HT1080 (cell line): ENCODE measurements at regions not wholly inside any gene's neighbourhood (a gene's known extent, or its start where the extent isn't known, plus 50 kb on each side); places are given as distances from the start of the nearest gene placed in this dataset.

Experiments
- DNase-seq: peaks from one replicate; pipeline ENCODE4 v3.0.0-alpha.2; 2015; ENCODE audit warnings: low read depth

DNA sequence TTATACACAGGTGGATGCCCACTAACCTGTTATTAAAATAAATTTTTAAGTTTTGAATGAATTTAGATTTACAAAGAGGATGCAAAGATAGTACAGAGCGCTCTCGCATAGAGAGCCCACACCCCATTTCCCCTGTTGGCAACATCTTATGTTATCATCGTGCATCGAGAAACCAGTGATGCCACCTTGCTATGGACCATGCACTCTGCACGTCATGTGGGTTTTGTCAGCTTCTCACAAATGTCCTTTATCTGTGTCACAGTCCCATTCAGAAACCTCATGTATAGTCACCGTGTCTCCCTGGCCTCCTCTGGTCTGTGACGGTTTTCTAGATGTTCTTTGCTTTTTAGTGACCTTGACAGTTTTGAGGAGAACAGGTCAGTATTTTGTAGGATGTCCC lies 60.0 kb downstream of the ING1 start:
- DNase-seq, result no peak

DNA sequence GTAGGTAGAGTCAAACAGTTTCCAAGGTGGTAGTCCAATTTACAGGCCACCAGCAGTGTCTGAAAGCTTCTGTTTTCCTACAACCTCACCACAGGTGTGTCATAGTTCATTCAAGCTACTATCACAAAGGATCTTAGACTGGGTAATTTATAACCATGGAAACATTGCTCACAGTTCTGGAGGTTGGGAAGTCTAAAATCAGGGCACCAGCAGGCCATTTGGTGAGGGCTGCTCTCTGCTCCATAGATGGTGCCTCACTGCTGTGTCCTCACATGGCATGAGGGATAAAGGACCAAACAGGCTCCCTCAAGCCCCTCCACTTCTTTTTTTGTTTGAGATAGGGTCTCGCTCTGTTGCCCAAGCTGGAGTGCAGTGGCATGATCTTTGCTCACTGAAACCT lies 60.6 kb downstream of the ING1 start:
- DNase-seq, result no peak

DNA sequence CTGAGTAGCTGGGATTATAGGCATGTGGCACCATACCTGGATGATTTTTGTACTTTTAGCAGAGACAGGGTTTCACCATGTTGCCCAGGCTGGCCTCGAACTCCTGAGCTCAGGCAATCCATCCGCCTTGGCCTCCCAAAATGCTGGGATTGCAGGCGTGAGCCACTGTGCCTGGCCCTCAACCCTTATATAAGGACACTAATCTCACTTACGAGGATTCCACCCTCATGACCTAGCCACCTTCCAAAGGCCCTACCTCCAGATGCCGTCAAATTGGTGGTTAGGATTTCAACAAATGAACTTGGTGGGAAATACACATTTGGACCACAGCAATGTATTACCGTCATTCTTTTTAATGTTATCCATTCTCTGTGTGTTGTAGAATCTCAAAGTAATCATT lies 61.0 kb downstream of the ING1 start:
- DNase-seq, result no peak

DNA sequence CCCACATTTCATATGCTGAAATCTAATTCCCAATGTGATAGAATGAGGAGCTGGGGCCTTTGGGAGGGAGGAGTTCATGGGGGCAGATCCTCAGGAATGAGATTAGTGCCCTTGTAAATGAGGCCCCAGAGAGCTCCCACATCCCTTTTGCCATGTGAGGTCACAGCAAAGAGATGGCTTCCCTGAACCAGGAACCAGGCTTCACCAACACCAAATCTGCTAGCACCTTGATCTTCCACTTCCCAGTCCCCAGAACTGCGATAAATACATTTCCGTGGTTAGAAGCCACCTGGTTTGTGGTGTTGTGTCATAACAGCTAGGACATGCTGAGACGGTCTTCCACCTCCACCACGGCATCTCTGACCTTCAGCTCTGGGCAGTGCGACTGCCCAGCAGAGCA lies 62.1 kb downstream of the ING1 start:
- DNase-seq, result no peak

DNA sequence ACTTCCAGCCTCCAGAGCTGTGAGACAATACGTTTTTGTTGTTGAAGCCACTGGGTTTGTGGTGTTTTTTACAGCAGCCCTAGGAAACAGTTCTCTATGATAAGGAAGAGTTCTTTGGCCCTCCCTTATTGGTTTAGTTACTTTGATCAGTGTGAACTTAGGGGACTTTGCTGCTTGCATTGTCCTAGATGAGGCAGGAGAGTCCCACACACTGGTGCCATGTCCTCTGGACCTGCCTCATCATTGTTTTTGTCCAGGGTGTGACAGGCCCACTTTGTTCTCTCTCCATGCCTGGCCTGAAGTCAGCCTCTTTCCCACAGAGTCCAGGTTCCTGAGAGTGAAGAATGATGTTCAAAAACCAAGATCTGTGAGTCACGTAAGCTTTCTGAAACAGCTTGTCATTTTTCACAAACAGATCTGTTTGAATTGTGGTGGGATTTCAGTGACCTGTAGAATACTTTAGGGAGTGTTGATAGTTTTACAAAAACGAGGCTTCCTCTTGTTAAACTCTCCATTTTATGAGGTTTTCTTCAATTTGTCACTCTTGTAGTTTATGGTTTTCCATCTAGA lies 63.8 kb downstream of the ING1 start:
- no peak for DNase-seq

DNA sequence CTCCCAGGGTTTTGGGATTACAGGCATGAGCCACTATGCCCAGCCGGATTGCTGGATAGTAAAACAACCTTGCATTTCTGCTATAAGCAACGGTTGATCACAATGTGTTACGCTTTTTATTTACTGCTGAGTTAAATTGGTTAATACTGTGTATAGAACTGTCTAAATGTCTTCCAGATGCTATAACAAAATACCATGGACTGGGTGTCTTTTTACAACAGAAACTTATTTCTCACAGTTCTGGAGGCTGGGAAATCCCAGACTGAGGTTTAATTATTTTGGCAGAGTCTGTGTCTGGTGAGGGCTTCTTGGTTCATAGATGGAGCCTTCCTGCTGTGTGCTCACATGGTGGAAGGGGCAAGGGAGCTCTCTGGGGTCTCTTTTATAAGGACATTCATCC lies 65.5 kb downstream of the ING1 start:
- DNase-seq, result no peak

DNA sequence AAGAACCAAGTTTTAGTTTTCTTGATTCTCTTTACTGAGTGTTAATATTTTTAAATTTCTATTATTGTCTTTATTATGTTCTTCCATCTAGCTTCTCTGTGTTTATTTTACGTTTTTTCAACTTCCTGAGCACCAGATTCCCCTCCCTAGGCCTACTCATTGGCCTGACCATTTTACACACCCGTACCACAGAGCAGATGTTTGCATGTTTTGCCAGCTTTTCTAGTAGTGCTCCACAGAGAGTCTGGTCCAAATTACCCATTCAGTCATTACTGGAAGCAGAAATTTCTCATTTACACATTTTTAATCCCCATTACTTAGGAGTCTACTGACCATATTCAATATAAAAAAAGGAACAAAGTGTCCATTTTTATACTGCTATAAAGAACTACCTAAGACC lies 66.9 kb downstream of the ING1 start:
- no peak for DNase-seq

DNA sequence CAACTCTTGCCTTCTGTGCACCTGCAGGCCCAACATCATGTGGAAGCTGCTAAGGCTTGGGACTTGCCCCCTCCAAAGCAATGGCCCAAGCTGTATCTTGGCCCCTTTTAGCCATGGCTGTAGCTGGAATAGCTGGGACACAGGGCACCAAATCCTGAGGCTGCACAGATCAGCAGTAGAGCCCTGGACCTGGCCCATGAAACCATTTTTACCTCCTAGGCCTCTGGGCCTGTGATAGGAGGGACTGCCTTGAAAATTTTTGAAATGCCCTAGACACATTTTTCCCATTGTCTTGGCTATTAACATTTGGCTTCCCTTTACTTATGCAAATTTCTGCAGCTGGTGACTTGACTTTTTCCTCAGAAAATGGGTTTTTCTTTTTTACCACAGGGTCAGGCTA lies 68.7 kb downstream of the ING1 start:
- no peak for DNase-seq

DNA sequence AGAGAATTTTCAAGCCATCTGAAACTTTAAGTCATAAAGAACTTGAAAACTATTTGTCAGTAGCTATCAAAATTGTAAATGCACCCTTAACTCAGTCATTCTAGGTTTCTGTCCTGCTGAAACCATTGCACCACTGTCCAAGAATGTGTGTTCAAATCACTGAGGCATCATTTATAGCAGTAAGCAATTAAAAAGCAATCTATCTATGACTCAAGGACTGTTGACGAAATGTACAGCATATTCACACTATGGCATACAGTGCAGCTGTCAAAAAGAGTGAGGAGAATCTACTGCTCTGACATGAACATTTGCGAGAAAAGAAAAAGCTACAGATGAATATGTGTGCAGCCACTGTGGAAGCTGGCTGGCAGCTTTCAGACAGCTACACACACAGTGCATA lies 71.2 kb downstream of the ING1 start:
- DNase-seq, result no peak

DNA sequence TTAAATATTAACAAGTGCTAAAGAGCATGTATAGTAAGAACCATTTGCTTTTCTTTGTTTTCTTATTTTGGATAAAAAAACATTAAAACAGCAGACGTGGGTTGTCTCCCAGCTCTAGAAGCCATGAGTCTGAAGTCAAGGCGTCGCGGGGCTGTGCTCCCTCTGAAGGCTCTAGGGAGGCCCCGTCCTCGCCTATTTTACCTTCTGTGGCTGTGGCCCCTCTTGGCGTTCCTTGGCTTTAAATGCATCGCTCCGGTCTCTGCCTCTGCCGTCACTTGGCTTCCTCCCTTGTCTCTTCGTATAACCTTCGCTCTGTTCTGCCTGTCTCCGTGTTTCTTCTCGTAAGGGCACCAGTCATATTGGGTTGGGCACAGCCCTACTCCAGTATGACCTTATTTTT lies 75.3 kb downstream of the ING1 start:
- no peak for DNase-seq

DNA sequence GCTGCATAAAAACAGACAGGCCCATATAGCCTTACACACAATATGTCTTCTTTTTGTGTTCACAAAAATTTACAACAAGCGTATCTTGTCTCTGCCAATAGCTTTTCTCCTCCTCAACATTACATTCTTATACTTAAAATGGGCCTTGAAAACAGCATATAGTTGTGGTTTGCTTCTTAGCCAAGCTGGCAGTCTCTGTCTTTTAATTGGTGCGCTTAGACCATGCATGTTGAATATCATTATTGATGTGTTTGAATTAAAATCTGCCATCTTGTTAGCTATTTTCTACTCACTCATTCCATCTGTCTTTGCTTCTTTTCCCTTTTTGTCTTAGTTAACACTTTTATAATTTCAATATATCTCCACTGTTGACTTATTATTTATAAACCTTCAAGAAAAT lies 76.4 kb downstream of the ING1 start:
- no peak for DNase-seq

DNA sequence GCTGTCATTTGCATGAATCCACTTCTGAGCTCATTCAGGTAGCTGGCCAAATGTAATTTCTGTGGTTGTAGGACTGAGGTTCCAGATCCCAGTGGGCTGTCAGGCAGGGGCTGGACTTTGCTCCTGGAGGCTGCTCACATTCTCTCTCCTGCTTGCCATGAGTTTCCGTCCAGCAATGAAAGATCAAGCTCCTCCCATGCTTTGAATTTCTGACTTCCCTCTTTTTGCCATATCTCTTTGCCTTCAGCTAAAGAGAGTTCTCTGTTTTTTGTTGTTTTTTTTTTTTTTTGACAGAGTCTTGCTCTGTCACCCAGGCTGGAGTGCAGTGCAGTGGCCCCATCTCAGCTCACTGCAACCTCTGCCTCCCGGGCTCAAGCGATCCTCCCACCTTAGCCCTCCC lies 76.9 kb downstream of the ING1 start:
- DNase-seq, result no peak

DNA sequence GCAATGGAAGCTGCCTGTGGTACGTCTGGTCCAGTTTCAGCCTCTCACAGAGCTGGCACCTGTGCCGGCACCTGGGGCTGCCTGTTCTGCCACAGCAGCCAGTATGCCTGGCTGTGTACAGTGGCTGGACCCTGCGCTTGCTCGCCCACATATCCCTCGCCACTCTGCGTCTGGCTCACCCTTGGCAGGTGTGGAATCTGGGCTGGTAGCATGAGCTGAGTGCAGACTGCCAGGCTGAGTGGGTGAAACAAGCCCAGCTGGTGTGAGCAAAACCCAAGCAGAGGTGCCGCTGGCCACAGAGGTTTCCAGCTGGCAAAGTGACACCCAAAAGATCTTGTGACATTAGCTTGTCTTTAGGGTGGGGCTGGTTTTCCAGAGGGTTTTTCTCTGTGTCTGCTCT lies 80.7 kb downstream of the ING1 start:
- no peak for DNase-seq

DNA sequence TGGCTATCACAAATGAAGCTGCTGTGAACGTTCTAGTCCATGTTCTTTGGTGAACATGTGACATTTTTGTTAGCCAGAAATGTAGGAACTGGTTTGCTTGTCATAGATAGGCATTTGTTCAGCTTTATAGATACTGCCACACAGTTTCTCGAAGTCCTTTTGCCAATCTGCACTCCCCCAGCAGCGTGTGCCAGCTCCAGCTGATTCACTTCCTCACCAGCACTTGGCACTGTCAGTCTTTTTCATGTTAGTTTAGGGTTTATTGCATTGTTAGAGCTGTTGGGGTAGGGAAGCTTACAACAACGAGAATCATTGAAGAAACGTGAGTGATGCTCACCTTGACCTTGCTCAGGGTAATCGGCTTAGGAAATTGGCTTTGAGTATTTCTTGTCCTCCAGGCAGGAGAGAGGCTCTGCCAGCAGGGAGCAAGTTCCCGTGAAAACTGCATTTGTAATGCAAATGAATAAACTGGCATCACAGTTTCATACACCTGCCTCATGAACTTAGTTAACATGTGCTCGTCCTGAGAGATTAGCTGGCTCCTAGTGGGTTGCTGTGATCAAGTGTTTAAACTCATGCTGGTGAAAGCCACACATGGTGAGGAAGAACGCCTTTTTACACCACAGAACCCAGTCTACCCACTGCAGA lies 83.9 kb downstream of the ING1 start:
- peak; percentile 27 for DNase-seq

DNA sequence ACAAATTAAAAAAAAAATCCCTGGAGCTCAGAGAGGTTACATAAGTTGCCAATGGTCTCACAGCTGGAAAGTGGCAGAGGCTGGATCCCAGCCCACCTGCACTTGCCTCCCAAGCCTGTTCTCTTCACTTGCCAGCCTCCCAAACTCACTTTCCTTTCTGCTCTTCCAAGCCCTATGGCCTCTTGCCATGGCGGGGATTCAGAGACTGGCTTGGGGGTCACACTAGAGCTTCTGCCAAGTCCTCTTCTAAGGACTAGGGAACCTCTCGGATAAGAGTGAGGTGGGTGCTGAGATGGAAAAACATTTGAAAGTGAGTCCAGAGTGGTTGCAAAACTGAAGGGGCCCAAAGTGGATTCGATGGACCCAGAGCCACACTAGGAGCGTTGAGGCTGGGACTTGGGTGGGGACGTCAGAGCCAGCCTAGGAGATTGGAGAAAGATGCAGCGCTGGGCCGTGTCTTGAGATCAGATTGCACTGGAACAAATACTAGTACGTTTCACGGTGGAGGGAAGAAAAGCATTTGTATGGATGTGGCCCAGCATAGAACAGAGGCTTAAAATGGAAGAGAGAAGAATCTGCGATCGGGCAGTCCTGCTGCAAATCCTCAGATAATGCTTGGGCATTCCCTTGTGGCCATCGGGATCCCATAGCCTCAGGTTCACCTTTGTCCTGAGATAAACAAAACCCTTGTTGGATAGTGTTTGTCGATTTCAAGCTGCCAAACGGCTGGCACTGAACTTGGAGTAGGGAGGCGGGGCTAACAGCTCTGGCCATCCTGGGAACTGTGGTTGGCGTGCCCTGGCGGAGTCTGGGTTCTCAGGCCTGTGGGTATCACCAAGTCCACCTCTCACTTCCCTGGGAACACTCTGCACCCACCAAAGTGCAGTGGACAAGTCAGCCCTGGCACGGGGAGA lies 84.8 kb downstream of the ING1 start:
- no peak for DNase-seq

DNA sequence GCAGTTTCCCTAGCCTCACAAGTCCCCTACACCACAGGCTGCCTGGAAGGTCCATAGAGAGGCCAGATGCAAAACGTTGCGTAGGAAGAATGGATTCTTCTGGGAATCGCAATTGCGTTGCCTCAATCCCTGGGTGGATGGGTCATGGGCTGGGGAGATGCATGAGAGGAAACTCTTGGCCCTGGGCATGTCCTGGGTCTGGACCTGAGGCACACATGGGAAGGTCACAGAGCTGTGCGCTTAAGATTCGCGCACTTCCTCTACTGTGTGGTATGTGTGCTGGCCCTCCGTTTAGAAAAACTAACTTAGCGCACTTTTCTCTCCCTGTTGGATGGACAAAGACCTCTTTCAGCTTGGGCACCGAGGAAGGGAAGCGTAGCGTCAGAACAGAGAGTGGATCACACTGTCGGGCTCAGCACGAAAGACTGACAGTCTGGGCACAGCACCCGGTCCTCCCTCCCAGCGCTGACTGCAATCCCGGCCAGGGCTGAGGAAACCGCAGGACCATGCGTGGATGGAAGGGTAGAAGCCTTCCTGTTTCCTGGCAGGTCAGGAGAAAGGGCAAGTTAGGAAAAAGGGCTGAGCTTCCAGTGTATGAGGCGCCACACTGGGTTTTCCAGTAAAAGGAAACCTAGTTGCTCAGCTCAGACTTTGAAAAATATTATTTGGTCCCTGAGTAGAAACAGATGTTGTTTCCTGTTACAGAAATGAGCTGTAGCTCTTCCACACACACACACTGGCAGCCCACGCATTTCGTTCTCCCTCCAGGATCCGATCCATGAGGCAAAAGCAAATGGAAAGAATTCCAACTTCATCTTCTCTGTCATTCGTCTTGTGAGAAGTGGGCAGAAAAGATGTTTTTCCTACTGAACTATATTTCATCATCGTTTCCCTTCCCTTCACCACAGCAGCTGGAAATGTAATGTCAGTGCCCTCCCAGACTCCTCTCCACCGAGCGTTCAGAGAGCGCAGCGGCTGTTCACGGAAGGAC lies 86.0 kb downstream of the ING1 start:
- DNase-seq, result peak; percentile 17

DNA sequence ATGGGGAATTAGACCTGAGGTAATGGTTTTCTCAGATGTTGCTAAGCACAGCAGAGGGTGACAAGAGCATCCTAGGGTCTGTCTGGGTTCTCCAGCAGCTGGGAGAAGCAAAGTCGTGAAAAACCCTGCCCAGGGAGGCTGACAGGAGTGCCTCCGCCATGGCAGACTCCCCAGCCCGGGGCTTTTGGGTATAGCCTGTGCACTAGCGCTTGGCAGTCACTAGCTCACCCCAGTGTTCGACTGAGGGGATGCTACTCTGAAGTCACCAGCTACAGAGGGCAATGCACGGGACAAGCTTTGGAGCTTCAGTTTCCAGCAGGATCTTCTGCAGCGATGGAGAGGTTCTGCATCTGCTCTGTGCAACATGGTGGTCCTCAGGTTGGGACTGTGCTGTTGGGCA lies 87.5 kb downstream of the ING1 start:
- no peak for DNase-seq

DNA sequence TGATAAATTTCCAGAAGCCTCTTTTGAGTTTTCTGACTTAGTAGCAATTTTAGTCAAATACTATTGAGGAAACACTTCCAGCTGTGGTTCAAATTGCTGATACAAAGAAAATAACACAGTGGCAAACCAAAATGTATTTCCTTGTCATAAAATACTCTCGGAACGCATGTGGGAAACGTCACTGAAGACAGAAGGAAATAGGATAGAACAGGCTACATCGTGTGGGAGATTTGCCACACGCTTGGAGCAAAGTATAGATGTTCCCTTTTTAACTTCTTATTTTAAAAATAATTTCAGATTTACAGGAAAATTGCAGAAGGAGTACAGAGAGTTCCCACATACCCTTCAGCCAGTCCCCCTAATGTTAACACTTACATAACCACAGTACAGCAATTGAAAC lies 88.8 kb downstream of the ING1 start:
- no peak for DNase-seq

DNA sequence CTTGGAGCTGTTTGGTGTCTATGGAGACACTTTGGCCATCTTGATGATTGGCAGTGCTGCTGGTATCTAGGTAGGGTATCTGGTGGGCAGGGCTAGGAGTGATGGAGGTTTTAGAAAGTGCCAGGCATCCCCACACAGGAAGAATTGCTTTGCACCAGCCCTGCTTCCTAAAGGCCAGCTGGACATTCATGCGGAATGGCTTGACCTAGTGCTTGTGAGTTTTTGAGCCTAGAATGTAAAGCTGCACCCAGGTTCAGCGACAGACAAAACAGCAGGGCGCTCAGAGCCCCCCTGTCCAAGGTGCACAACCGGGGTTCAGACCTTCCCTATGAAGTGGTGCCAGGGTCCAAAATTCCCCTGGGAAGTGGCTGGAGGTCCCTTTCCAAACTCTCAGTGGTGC lies 93.1 kb downstream of the ING1 start:
- DNase-seq, result no peak

DNA sequence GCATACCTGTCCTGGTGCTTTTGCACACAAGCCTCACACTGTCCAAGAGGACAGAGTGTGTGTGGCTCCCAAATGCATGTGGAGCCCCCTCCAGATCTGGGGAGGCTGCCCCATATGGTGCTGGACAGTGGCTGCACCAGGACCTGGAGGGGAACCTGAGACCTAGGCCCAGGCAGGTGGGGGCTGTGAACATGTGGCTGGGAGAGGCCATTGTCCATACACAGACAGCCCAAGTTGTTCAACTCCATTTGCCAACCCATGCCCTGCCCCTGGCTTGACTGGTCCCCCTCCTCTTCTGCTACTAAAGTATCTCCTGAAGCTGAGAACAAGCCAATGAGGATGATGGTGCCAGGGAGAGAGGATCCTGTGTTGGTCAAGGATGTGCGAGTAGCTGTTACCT lies 94.0 kb downstream of the ING1 start:
- no peak for DNase-seq

DNA sequence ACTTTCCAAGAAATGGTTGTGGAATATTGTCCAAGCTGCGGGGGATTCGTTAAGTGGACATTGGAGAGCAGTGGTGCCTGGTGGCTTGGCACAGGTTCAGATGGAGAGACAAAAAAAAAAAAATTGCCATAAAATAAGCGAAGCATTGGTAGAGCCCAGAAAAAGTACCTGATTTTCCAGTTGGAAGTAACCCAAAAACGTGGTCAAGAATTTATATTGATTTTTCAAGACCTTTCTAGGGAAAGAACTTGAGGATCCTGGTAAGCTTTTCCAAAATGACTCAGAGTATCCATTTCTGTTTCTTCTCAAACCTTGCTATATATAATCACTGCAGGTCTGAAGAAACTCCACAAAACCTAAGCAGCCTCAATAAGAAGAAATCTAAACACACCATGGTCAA lies 94.6 kb downstream of the ING1 start:
- DNase-seq, result no peak
